WERI-Rb-1 (cell line): ENCODE measurements at regions not wholly inside any gene's neighbourhood (a gene's known extent, or its start where the extent isn't known, plus 50 kb on each side); places are given as distances from the start of the nearest gene placed in this dataset.

Source experiments
- DNase-seq: peaks from one replicate; pipeline ENCODE4 v3.0.0-alpha.2; 2020
- H3K27ac ChIP-seq: fragments of 250-450 bp; sonication (Bioruptor Pico); 2 replicates; pipeline ENCODE4 v1.5.1; 2020; ENCODE audit warnings: mild to moderate bottlenecking, moderate library complexity
- H3K27me3 ChIP-seq: fragments of 250-450 bp; sonication (Bioruptor Pico); 2 replicates; pipeline ENCODE4 v1.5.1; 2021; ENCODE audit warnings: mild to moderate bottlenecking, low read depth, moderate library complexity; ENCODE audit not compliant: insufficient read depth, severe bottlenecking
- H3K36me3 ChIP-seq: fragments of 250-450 bp; sonication (Bioruptor Pico); 2 replicates; pipeline ENCODE4 v1.5.1; 2020; ENCODE audit warnings: mild to moderate bottlenecking, moderate library complexity
- H3K4me3 ChIP-seq: 2 replicates; pipeline ENCODE4 v1.5.1; 2011; ENCODE audit warnings: low read depth, mild to moderate bottlenecking, control low read depth, low read length
- H3K9me3 ChIP-seq: fragments of 250-450 bp; sonication (Bioruptor Pico); 2 replicates; pipeline ENCODE4 v1.5.1; 2021; ENCODE audit warnings: mild to moderate bottlenecking, moderate library complexity; ENCODE audit not compliant: severe bottlenecking
- CTCF ChIP-seq: IDR thresholded peaks from 2 replicates; pipeline ENCODE4 v1.5.1; 2011; ENCODE audit warnings: low read depth, mild to moderate bottlenecking, control low read depth, inconsistent platforms, low read length

GRCh38 chr5:8714198-8714597 lies 831.7 kb downstream of the SEMA5A start:
- TF ChIP-seq CTCF = no peak
- H3K4me3 ChIP-seq = no peak overlapping the region
- peaks cover 4% of the 10 kb centered on the region for H3K9me3 ChIP-seq
- H3K27ac ChIP-seq = no peak overlapping the region
- no peak for DNase-seq
- H3K36me3 ChIP-seq = no peaks in the 10 kb centered on the region
- H3K27me3 ChIP-seq = no peaks in the 10 kb centered on the region

- no peaks in the 10 kb centered on the region for H3K36me3 ChIP-seq
- H3K9me3 ChIP-seq = peaks cover 4% of the 10 kb centered on the region
- no peak for DNase-seq
- H3K27ac ChIP-seq = no peak overlapping the region
- TF ChIP-seq CTCF = no peak
- no peaks in the 10 kb centered on the region for H3K27me3 ChIP-seq
- no peak overlapping the region for H3K4me3 ChIP-seq
Measured at GRCh38 chr5:8714861-8715260, 831.0 kb downstream of the SEMA5A start.

GRCh38 chr5:8719796-8720195 lies 826.1 kb downstream of the SEMA5A start:
- no peak overlapping the region for H3K27ac ChIP-seq
- no peak overlapping the region for H3K4me3 ChIP-seq
- H3K9me3 ChIP-seq = no peaks in the 10 kb centered on the region
- no peaks in the 10 kb centered on the region for H3K27me3 ChIP-seq
- no peak for TF ChIP-seq CTCF
- DNase-seq = no peak
- no peaks in the 10 kb centered on the region for H3K36me3 ChIP-seq

GRCh38 chr5:8720506-8720905 lies 825.4 kb downstream of the SEMA5A start:
- H3K36me3 ChIP-seq = no peaks in the 10 kb centered on the region
- no peak for DNase-seq
- H3K27ac ChIP-seq = no peak overlapping the region
- no peaks in the 10 kb centered on the region for H3K9me3 ChIP-seq
- no peak for TF ChIP-seq CTCF
- H3K4me3 ChIP-seq = no peak overlapping the region
- H3K27me3 ChIP-seq = no peaks in the 10 kb centered on the region

GRCh38 chr5:8721536-8721935 lies 824.3 kb downstream of the SEMA5A start:
- DNase-seq = no peak
- no peaks in the 10 kb centered on the region for H3K27me3 ChIP-seq
- H3K27ac ChIP-seq = no peak overlapping the region
- no peak for TF ChIP-seq CTCF
- no peak overlapping the region for H3K4me3 ChIP-seq
- H3K9me3 ChIP-seq = no peaks in the 10 kb centered on the region
- no peaks in the 10 kb centered on the region for H3K36me3 ChIP-seq

GRCh38 chr5:8726383-8727036 lies 819.4 kb downstream of the SEMA5A start:
- Histone ChIP-seq H3K4me3 (no peak overlapping the region), H3K36me3 (no peaks in the 10 kb centered on the region), H3K27ac (no peak overlapping the region), H3K9me3 (peaks cover 10% of the 10 kb centered on the region), H3K27me3 (no peaks in the 10 kb centered on the region)
- TF ChIP-seq CTCF = no peak
- no peak for DNase-seq
